ENCODE measurements at regions not wholly inside any gene's neighbourhood (a gene's known extent, or its start where the extent isn't known, plus 50 kb on each side); places are given as distances from the start of the nearest gene placed in this dataset.

DNA sequence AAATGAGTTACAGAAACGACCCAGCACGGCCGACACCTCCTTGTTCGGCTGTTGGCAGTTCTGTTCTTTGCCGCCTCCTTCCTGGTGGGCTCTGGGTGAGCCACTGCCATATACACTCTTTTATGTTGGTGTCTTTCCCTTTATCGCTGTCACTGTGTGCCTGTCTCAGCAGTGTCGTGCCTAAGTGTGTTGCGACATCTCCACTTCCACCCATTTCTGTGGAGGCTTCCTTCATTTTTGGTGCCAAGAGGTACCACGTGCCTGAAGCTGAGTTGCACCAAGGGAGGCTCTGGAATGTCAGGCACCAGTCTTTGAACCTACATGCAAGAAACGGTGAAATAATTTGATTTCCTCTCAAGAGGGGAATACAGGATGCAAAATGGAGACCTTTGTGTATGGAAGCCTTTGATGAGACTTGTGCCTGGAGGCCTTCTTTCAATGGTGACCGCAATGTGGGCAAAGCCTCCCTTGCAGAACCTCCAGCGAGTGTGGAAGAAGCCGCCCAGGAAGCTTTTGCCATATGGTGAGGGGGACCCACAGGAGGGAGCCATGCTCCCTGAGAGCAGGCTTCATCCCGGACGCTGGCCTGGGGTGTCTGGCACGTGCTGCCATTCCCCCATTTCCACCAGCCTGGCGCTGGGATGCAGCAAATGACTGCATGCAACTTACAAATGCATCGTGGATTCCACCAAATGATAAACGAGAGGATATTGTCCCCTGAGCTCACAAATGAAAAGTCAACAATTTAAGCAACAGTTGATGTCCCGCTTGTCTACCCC lies 136.2 kb downstream of the TEX29 start:
- DNase-seq (ENCODE audit: low read depth): no peak

GRCh38 chr13:111458001-111458531 lies 137.6 kb downstream of the TEX29 start:
- no peak for DNase-seq (ENCODE audit: low read depth)

DNA sequence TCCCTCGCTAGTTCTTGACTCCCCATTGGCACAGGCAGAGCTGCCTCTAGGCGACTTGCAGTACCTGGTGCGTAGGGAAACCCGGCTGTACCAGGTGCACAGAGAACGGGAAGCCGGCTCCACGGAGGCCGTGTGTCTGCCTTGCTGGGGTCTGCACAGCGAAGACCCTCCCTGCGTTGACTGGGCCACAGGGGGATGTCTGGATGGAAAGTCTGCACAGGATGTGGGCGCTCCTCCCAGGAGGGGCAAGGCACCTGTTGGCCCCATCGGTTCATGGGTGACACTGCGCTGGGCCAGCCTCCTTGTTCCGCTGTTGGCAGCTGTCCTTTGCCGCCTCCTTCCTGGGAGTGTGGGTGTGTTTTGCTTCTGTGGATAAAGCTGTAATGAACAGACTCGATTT lies 138.3 kb downstream of the TEX29 start:
- no peak for DNase-seq (ENCODE audit: low read depth)

DNA sequence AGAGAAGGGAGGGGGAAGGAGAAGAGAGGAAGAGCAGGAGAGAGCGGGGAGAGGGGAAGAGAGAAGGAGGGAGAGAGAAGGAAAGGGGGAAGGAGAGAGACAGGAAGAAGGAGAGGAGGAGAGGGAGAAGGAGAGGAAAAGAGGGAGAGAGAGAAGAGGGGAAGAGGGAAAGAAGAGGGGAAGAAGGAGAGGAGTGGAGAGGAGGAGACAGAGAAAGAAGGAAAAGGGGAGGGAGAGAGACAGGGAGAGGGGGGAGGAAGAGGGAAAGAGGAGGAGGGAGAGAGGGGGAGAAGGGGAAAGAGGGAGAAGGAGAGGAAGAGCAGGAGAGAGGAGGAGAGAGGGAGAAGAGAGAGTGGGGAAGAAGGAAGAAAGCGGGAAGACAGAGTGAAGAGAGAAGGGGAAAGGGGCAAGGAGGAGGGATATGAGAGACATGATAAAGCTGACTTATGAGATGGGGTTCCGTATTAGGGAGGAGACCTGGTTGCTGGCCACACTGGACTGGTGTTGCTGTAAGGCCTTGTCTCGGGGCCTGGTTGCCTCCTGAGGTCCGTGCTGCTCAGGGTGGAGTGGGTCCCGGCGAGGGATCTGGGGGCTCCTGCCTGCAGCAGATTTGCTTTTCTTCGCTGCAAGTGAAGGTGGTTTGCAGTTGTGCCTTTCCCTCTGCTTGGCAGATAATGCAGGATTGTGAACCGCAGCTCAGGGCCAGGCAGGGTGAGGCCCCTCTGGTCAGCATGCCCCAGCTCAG lies 139.5 kb downstream of the TEX29 start:
- DNase-seq (ENCODE audit: low read depth): no peak

DNA sequence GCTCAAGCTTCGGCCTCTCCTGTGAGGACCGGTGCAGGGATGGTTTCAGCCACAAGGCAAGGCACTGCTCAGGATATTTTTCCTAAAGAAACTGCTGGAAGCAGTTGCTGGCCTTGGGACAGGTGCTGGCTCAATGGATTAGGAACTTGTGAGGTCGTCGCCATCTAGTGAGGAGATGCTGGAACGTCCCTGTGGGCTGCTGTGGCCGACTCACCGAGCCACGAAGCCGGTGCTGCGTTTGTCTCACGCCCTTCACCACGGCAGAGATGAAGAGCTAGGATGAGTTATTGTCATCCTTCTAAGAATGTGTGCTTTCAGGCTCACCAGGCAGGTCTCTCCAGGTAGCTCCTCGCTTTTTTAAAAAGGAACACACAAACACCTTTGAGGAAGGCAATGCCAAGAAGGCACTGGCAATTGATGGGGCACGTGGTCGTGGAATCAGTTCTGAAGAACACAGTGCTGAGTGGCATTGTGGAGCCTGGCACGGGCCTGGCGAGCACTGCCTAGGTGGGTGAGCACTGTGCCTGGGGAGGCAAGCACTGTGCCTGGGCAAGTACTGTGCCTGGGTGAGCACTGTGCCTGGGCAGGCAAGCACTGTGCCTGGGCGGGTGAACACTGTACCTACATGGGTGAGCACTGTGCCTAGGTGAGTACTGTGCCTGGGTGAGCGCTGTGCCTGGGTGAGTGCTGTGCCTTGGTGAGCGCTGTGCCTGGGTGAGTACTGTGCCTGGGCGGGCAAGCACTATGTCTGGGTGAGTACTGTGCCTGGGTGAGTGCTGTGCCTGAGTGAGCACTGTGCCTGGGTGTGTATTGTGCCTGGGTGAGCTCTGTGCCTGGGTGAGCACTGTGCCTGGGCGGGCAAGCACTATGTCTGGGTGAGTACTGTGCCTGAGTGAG lies 140.4 kb downstream of the TEX29 start:
- peak; percentile 35 for DNase-seq (ENCODE audit: low read depth)

DNA sequence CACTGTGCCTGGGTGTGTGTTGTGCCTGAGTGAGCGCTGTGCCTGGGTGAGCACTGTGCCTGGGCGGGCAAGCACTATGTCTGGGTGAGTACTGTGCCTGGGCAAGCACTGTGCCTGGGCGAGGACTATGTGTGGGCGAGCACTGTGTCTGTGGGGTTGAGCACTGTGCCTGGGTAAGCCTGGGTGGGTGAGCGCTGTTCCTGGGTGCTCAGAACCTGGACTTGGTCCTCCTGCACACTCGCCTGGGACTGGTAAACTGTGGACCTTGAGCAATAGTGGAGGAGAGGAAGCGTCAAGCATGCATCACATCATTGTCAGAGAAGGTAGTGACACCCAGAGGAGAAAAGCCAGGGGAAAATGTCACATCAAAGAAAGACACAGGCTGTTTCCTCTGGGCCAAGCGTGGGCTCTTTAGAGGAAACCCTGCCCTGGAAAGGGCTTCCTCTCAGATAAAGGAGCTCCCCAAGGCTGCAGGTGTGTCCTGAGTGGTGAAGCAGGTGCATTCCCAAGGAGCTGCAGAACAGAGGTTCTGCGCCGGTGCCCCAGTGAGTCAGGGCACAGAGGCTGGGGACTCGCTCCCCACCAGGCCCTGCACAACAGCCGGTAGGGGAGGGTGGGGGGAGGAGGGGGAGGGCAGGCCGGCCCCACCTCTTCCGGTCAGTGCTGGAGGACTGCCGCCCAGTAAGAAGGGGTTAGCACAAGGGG lies 141.2 kb downstream of the TEX29 start:
- DNase-seq (ENCODE audit: low read depth): no peak

DNA sequence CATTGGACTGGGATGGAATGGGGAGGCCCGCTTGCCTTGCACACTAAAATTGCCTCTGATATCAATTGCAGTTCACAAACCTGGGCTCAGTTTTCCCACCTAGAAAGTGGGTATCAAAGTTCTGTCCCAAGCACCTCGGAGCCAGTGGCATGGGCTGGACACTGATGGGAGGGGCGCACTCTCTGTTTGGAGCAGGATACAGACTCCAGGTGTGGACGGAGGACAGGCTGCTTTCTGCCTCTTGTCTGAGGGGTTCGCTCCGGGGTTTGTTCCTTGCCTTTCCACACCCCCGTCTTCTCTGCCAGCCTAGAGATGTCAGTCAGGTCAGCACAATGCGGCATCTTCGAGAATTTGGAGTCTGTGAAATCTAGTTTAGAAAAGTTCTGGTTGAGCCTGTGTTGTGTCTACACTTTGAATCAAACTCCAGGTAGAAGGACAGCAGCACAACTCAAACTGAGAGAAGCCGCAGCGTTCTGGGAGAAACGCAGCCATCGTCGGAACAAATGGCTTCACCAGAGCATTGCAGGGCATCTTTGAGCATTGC lies 141.9 kb downstream of the TEX29 start:
- no peak for DNase-seq (ENCODE audit: low read depth)

GRCh38 chr13:111462944-111463343 lies 142.5 kb downstream of the TEX29 start:
- DNase-seq (ENCODE audit: low read depth): no peak

DNA sequence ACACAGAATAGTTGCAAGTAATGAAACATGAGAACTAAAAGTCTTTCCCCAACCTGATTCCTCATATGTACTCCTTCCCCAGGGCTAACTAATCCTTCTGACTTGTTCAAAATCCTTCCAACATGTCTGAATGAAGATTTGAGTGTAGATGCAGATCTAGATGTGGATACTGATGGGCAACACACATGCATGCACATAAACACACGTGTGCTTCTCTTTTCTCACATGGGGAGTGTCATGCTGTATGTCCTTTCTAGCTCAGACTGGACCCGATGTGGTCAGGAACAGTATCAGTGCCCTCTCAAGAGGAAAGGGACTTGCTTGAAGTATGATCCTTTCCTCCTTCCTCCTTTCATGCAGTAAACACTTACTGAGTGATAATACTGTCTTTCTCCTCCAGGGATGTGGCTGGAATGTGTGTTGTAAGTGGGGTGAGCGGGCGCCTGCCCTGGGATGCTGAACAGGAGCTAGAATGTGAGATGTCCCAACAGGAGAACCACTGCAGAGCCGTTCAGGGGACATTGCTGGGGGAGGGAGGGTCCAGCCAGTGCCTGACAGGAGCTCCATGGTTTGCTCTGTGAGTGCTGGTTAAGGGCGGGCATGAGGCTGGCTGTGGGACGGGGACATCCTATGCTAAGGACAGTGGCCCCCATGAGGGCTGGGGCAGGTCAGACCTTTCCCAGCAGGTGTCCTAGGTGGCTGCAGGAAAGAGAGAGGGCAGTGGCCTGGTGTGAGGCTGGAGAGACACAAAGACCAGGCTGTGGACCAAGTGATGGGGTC lies 146.9 kb downstream of the TEX29 start:
- no peak for DNase-seq (ENCODE audit: low read depth)

DNA sequence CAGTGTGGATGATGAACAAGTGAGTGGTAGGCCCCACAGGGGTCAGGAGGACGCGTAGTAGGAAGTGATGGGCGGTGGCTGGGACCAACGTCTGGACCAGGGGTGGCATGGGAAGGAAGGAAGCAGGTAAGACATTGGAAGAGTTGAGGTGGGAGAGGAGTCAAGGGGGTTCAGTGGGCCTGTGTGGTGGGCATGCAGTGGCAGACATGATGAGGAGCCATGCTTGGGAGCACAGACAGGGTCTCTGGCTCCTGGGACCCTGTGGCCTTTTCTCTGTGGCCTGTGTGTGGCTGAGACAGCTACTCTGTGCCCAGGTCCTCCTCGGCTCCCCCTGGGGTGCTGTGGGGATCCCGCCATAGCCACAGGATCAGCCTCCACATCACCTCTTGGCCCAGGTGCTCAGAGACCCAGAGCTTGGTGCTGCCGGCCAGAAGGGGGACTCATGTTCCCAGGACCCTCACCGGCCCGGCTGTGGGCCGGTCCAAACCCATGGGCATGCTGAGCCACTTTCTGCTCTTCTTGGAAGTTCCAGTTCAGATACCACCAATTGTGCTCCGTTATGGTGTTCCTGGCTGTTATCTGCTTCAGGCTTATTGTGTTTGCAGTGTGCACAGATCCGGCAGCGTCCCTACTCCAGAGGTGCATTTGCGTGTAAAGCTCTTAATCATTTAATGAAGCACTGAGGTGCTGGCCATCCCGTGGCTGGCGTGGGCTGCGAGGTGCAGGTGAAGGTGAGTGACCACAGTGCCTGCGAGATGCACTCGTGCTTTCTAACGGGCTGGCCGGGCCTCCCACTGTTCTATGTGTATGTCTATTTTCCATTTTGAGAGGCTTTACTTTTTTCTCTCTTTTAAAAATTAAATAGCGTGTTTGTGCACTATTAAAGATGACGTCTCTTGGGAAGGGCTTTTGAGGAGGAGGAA lies 147.9 kb downstream of the TEX29 start:
- no peak for DNase-seq (ENCODE audit: low read depth)

DNA sequence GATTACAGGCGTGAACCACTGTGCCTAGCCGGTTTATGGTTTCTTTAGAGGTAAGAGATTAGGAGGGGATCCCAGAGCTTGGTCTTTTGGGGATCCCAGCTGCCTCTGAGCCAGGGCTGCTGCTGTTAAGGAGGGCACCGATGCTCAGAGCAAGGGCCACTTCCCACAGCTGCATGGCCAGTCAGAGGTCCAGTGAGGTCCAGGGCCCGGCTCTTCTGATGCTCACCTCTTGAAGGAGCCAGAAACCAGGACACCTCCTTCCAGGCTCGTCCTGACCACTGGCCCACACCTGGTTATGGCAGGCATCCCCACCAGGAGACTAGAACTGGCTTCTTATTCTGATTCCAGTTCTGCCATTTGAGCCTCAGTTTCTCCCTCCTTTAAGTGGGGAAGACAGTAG lies 149.0 kb downstream of the TEX29 start:
- no peak for DNase-seq (ENCODE audit: low read depth)

- DNase-seq (ENCODE audit: low read depth): no peak
Measured at GRCh38 chr13:111469916-111470506, 149.6 kb downstream of the TEX29 start.

GRCh38 chr13:111470933-111471332 lies 150.5 kb downstream of the TEX29 start:
- DNase-seq (ENCODE audit: low read depth): no peak

- DNase-seq (ENCODE audit: low read depth): no peak
Measured at GRCh38 chr13:111472083-111472482, 151.6 kb downstream of the TEX29 start.

GRCh38 chr13:111472559-111473460 lies 152.4 kb downstream of the TEX29 start:
- no peak for DNase-seq (ENCODE audit: low read depth)

- peak; percentile 32 for DNase-seq (ENCODE audit: low read depth)
Measured at GRCh38 chr13:111474136-111475002, 153.9 kb downstream of the TEX29 start.

DNA sequence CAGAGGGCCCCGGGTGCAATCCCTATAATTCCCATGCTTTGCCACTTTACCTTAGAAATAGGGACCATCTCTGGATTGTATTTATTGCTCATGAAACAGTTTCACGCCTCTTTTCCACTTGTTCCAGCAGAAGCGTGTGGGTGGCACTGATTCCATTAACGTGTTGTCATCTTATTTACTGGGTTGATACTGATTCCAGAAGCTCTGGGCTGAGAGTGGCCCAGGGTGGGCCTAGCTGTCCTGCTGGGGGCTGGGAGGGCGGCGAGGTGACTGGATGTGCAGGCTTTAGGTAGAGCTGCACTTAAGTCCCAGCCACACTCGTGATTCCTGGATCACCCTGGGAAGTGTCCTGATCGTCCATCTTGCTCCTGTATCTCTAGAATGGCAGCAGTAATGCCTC lies 155.0 kb downstream of the TEX29 start:
- no peak for DNase-seq (ENCODE audit: low read depth)
